SK-N-SH treated with all-trans-retinoic acid at 6 μM for 48 hours (cell line): ENCODE measurements at regions not wholly inside any gene's neighbourhood (a gene's known extent, or its start where the extent isn't known, plus 50 kb on each side); places are given as distances from the start of the nearest gene placed in this dataset.
"Not testable (repeated sequence)": the region's sequence is repeated elsewhere in the genome, so short reads cannot be mapped to it uniquely, and the experiment has no call there.

Experiments
- ATAC-seq: fragments of 200-7000 bp; cut with Tn5 transposase; 3 replicates; pipeline ENCODE4 v1.9.1; 2020; ENCODE audit warnings: mild to moderate bottlenecking, moderate library complexity
- ARNTL ChIP-seq: fragments of 450-650 bp; formaldehyde crosslinking; IDR thresholded peaks from 2 replicates; pipeline ENCODE4 v1.5.0; 2020; ENCODE audit warnings: low read depth, mild to moderate bottlenecking, moderate library complexity, borderline replicate concordance
- PPARA ChIP-seq: fragments of 250-450 bp; sonication (Bioruptor Pico); IDR thresholded peaks from 2 replicates; pipeline ENCODE4 v1.5.0; 2020; ENCODE audit warnings: mild to moderate bottlenecking, borderline replicate concordance
- RARB ChIP-seq: fragments of 250-450 bp; sonication (Bioruptor Pico); IDR thresholded peaks from 2 replicates; pipeline ENCODE4 v1.8.0; 2021; ENCODE audit warnings: mild to moderate bottlenecking, moderate library complexity
- SNAI2 ChIP-seq: fragments of 250-450 bp; sonication (Bioruptor Pico); IDR thresholded peaks from 2 replicates; pipeline ENCODE4 v1.5.0; 2020; ENCODE audit warnings: mild to moderate bottlenecking, moderate library complexity
- TCF4 ChIP-seq: fragments of 250-450 bp; sonication (Bioruptor Pico); IDR thresholded peaks from 2 replicates; pipeline ENCODE4 v1.8.0; 2021; ENCODE audit warnings: mild to moderate bottlenecking, moderate library complexity, borderline replicate concordance
- TOX ChIP-seq: fragments of 250-450 bp; sonication (Bioruptor Pico); IDR thresholded peaks from 2 replicates; pipeline ENCODE4 v1.8.0; 2021; ENCODE audit warnings: mild to moderate bottlenecking, moderate library complexity, borderline replicate concordance
- ZFP3 ChIP-seq: fragments of 250-450 bp; sonication (Bioruptor Pico); IDR thresholded peaks from 2 replicates; pipeline ENCODE4 v1.5.0; 2020; ENCODE audit warnings: mild to moderate bottlenecking, moderate library complexity
- ZFP30 ChIP-seq: fragments of 450-650 bp; formaldehyde crosslinking; IDR thresholded peaks from 2 replicates; pipeline ENCODE4 v1.5.0; 2022; ENCODE audit warnings: mild to moderate bottlenecking, moderate library complexity
- ZNF565 ChIP-seq: fragments of 450-650 bp; formaldehyde crosslinking; conservative IDR thresholded peaks from 2 replicates; pipeline ENCODE4 v1.5.0; 2020; ENCODE audit warnings: low read depth, mild to moderate bottlenecking, moderate library complexity
- ZNF70 ChIP-seq: fragments of 450-650 bp; formaldehyde crosslinking; IDR thresholded peaks from 2 replicates; pipeline ENCODE4 v1.5.0; 2020; ENCODE audit warnings: mild to moderate bottlenecking, moderate library complexity
- ZNF8 ChIP-seq: fragments of 450-650 bp; formaldehyde crosslinking; IDR thresholded peaks from 2 replicates; pipeline ENCODE4 v1.5.0; 2020; ENCODE audit warnings: mild to moderate bottlenecking, moderate library complexity
- TF ChIP-seq, protein P1 (sequence below): fragments of 250-450 bp; sonication (Bioruptor Pico); IDR thresholded peaks from 2 replicates; pipeline ENCODE4 v1.8.0; 2020; ENCODE audit warnings: mild to moderate bottlenecking, moderate library complexity, borderline replicate concordance
- TF ChIP-seq, protein P2 (sequence below): fragments of 250-450 bp; sonication (Bioruptor Pico); IDR thresholded peaks from 2 replicates; pipeline ENCODE4 v1.5.0; 2020; ENCODE audit warnings: mild to moderate bottlenecking, moderate library complexity
- TF ChIP-seq, protein P3 (sequence below): fragments of 250-450 bp; sonication (Bioruptor Pico); IDR thresholded peaks from 2 replicates; pipeline ENCODE4 v1.5.1; 2020; ENCODE audit warnings: low read depth, mild to moderate bottlenecking, moderate library complexity
- TF ChIP-seq, protein P4 (sequence below): fragments of 250-450 bp; sonication (Bioruptor Pico); IDR thresholded peaks from 2 replicates; pipeline ENCODE4 v1.8.0; 2021; ENCODE audit warnings: low read depth, mild to moderate bottlenecking, moderate library complexity, borderline replicate concordance

DNA sequence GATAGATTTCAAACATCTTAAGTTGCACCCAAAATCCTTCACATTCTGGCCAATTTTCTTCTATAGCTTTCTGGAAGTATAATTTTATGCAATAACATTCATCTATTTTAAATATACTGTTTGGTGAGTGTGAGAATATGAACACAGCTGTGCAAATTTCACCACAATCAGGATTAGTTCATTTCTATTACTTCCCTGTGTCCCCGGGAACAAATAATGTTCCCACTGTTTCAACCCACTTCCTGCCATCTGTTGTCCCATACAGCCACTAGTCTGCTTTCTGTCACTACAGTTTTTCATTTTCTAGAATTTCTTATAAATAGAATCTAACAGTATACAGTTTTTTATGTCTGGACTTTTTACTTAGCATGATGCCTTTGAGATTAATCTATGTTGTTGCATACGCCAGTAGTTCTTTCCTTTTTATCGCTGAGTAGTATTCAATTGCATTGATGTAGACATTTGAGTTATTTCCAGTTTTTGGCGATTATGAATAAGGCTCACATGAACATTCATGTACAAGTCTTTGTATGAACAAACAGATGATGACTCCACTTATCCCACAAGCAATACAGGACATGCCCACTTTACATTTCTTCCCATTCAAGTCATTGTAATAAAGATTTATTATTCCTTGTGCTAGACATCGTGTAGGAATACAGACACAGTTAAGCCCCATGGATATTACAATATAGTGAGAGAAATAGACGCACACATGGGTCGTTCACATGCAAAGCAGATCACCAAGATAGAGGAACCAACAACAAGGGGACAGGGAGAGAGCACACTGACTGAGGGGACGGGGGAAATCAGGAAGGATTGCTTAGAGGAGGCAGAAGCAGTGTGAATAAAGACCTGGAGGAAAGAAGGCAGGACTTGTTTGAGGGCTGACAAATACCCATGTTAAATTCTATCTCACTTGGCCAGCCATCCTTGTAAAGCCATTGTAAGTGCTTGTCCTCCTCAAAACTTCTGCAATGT is 72.9 kb upstream of the PAX8 start:
- no peak for ATAC-seq
- TF ChIP-seq ZFP30 (CRISPR knock-in tag) (no peak), ZNF8 (CRISPR knock-in tag) (no peak), PPARA (CRISPR knock-in tag) (no peak), ARNTL (no peak), ZFP3 (CRISPR knock-in tag) (no peak)
- TF ChIP-seq, protein P1, sequence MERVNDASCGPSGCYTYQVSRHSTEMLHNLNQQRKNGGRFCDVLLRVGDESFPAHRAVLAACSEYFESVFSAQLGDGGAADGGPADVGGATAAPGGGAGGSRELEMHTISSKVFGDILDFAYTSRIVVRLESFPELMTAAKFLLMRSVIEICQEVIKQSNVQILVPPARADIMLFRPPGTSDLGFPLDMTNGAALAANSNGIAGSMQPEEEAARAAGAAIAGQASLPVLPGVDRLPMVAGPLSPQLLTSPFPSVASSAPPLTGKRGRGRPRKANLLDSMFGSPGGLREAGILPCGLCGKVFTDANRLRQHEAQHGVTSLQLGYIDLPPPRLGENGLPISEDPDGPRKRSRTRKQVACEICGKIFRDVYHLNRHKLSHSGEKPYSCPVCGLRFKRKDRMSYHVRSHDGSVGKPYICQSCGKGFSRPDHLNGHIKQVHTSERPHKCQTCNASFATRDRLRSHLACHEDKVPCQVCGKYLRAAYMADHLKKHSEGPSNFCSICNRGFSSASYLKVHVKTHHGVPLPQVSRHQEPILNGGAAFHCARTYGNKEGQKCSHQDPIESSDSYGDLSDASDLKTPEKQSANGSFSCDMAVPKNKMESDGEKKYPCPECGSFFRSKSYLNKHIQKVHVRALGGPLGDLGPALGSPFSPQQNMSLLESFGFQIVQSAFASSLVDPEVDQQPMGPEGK (CRISPR knock-in tag): no peak

DNA sequence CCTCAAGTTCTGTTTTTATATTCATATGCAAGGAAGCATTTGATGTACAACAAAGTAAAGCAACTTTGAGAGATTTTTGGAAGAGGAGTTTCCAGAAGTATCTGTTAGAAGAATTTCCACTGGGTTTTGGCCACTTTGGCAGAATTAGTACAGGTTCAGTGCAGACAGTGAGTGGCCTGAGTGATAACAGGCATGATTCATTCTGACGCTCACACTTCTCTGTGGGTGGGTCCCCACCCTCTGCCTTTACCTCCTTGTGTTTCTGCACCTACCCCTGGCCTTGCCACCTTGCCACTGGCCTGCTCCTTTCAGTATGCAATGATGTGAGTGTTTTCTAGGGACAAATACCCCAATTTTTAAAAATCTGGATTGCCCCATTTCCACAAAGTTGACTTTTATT is 65.1 kb upstream of the PAX8 start:
- not testable (repeated sequence) for ATAC-seq

DNA sequence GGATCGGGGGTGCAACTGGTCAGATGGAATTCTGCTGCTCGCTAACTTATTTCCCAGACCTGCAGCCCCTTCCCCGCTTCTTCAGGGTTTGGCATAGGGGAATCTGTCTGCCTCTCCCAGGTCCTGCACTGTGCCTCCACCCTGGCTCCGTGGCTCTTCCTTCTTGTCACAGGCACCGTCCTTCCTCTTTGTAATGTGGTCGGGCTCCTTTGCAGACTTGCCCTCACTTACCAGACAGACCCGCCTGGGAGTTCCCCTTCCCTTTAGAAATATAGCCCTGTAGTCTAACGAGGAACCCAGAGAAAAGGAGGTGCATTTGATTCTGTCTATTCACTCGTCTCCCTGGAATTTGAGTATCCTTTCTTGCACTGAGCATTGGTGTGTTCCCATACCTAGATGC is 63.9 kb upstream of the PAX8 start:
- ATAC-seq: no peak
- TF ChIP-seq, protein P2, sequence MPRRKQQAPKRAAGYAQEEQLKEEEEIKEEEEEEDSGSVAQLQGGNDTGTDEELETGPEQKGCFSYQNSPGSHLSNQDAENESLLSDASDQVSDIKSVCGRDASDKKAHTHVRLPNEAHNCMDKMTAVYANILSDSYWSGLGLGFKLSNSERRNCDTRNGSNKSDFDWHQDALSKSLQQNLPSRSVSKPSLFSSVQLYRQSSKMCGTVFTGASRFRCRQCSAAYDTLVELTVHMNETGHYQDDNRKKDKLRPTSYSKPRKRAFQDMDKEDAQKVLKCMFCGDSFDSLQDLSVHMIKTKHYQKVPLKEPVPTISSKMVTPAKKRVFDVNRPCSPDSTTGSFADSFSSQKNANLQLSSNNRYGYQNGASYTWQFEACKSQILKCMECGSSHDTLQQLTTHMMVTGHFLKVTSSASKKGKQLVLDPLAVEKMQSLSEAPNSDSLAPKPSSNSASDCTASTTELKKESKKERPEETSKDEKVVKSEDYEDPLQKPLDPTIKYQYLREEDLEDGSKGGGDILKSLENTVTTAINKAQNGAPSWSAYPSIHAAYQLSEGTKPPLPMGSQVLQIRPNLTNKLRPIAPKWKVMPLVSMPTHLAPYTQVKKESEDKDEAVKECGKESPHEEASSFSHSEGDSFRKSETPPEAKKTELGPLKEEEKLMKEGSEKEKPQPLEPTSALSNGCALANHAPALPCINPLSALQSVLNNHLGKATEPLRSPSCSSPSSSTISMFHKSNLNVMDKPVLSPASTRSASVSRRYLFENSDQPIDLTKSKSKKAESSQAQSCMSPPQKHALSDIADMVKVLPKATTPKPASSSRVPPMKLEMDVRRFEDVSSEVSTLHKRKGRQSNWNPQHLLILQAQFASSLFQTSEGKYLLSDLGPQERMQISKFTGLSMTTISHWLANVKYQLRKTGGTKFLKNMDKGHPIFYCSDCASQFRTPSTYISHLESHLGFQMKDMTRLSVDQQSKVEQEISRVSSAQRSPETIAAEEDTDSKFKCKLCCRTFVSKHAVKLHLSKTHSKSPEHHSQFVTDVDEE (CRISPR knock-in tag): no peak
- TF ChIP-seq, protein P3, sequence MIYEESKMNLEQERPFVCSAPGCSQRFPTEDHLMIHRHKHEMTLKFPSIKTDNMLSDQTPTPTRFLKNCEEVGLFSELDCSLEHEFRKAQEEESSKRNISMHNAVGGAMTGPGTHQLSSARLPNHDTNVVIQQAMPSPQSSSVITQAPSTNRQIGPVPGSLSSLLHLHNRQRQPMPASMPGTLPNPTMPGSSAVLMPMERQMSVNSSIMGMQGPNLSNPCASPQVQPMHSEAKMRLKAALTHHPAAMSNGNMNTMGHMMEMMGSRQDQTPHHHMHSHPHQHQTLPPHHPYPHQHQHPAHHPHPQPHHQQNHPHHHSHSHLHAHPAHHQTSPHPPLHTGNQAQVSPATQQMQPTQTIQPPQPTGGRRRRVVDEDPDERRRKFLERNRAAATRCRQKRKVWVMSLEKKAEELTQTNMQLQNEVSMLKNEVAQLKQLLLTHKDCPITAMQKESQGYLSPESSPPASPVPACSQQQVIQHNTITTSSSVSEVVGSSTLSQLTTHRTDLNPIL: no peak
- no peak for TF ChIP-seq ZNF565
- TF ChIP-seq, protein P4, sequence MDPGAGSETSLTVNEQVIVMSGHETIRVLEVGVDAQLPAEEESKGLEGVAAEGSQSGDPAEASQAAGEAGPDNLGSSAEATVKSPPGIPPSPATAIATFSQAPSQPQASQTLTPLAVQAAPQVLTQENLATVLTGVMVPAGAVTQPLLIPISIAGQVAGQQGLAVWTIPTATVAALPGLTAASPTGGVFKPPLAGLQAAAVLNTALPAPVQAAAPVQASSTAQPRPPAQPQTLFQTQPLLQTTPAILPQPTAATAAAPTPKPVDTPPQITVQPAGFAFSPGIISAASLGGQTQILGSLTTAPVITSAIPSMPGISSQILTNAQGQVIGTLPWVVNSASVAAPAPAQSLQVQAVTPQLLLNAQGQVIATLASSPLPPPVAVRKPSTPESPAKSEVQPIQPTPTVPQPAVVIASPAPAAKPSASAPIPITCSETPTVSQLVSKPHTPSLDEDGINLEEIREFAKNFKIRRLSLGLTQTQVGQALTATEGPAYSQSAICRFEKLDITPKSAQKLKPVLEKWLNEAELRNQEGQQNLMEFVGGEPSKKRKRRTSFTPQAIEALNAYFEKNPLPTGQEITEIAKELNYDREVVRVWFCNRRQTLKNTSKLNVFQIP (CRISPR knock-in tag): no peak

DNA sequence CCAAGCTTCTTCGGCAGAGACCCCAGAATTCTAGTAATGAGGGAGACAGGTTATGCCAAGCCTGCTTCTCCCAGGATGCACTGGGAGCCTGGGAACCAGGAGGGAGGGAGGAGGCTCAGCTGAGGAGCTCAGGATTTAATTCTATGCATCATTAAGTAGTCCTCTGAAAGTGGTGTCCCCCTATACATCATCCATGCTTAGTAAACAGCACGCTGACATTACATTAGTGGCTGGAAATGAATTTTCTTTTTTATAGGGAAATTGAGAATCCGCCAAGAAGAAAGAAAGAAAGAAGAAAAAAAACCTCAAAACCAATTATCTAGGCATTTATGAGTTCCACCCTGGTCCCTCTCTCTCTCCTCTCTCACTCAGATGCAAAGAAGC is 63.1 kb upstream of the PAX8 start:
- ATAC-seq: not testable (repeated sequence)

DNA sequence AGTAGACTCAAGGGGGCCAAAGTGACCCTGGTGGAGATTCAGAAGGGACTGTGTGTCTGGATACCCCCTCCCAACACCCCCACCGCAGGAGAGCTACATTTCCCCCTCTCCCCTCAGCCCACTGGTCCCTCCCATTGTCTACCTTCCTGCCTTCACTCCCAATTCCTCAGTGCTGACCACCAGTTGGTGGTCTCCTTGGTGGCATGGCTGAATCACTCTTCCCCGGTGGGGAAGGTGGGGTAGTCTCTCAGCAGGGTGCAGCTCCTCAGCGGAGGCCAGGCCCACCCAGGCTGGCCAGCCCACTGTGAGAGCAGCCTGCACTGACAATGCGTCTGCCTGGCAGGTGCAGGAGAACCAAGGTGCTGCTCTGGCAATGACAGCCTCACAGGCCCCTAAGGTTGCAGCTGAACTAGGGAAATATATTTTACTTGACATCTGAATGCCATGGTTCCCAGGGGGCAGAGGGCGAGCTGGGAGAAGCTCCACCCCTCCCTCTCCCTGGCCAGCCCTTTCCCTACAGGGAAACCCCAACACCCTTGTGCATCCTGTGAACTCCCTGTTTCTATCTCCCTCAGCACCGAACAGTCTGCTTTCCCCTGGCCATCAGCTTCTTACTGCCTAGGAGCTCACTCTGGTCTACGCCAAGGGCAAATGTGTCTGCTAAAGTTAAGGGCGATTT is 62.6 kb upstream of the PAX8 start:
- TF ChIP-seq, protein P3: no peak
- TF ChIP-seq ZNF8 (CRISPR knock-in tag) (no peak), TOX (CRISPR knock-in tag) (no peak), RARB (CRISPR knock-in tag) (no peak), ZNF70 (no peak), TCF4 (CRISPR knock-in tag) (no peak), ZNF565 (no peak), ZFP3 (CRISPR knock-in tag) (no peak), PPARA (CRISPR knock-in tag) (no peak), SNAI2 (CRISPR knock-in tag) (no peak)
- TF ChIP-seq, protein P4 (CRISPR knock-in tag): no peak
- TF ChIP-seq, all 23 proteins: peak for 0
- ATAC-seq: no peak
